HepG2 (cell line): ENCODE measurements at regions not wholly inside any gene's neighbourhood (a gene's known extent, or its start where the extent isn't known, plus 50 kb on each side); places are given as distances from the start of the nearest gene placed in this dataset.
"Not testable (repeated sequence)": the region's sequence is repeated elsewhere in the genome, so short reads cannot be mapped to it uniquely, and the experiment has no call there.

Experiments
- ATAC-seq: fragments of 200-7000 bp; cut with Tn5 transposase; 3 replicates; pipeline ENCODE4 v1.9.1; 2020; ENCODE audit warnings: mild to moderate bottlenecking, moderate library complexity
- BruUV-seq: library from RNA; stranded (reverse); fragments of 400-500 nt; replicated peaks from 2 replicates; lab custom pipeline; 2021; lab: Mats Ljungman, UMichigan
- CTCF ChIA-PET: fragments of 300-600 bp; formaldehyde crosslinking; extraction: SDS; loops from one replicate; lab custom pipeline; 2021; ENCODE audit warnings: low total read pairs, inconsistent platforms, low intra/inter-chr PET ratio; lab: Yijun Ruan, JAX
- POLR2A ChIA-PET: fragments of 350-600 bp; sonication (Branson Sonifier 250); formaldehyde crosslinking; loops from one replicate; lab custom pipeline; 2020; ENCODE audit warnings: antibody characterized with exemption, inconsistent platforms; lab: Yijun Ruan, JAX
- DNase-seq: peaks from one replicate; pipeline ENCODE4 v3.0.0-alpha.2; 2015; ENCODE audit warnings: low spot score
- FAIRE-seq: peaks from 3 replicates; lab custom pipeline; 2011; peaks lifted over from hg19 to GRCh38; lab: Jason Lieb, UNC
- H2AFZ ChIP-seq: one replicate; pipeline ENCODE4 v1.6.1; 2011; ENCODE audit warnings: low read length, inconsistent platforms
- H3K27ac ChIP-seq: fragments of 300-600 bp; 3 replicates; pipeline ENCODE4 v1.8.0; 2011; ENCODE audit warnings: mixed run types, mild to moderate bottlenecking, mixed read lengths, low read length, inconsistent platforms; ENCODE audit not compliant: insufficient read depth; ENCODE audit errors: extremely low read length
- H3K27me3 ChIP-seq, 2 experiments: fragments of 200-600 bp in 1 of 2; 2 replicates in 1 of 2; 3 replicates in 1 of 2; pipeline versions ENCODE4 v1.6.0 to v1.8.0; 2011; ENCODE audit warnings: low read length in 2 of 2, mild to moderate bottlenecking in 2 of 2, moderate library complexity in 2 of 2, inconsistent platforms in 1 of 2; ENCODE audit not compliant: insufficient read depth in 2 of 2, control insufficient read depth in 1 of 2
- H3K36me3 ChIP-seq, 2 experiments: fragments of 200-600 bp in 1 of 2; replicated peaks in 1 of 2; 2 replicates in 1 of 2; 3 replicates in 1 of 2; pipeline versions ENCODE4 v1.5.1 to v1.8.0; 2011; ENCODE audit warnings: low read length in 2 of 2, inconsistent platforms in 1 of 2; ENCODE audit not compliant: insufficient read depth in 2 of 2, control insufficient read depth in 1 of 2
- H3K4me1 ChIP-seq: 2 replicates; pipeline ENCODE4 v1.5.1; 2012; ENCODE audit warnings: low read length, inconsistent platforms; ENCODE audit not compliant: insufficient read depth
- H3K4me2 ChIP-seq: 2 replicates; pipeline ENCODE4 v1.6.0; 2011; ENCODE audit warnings: low read depth, low read length, inconsistent platforms
- H3K4me3 ChIP-seq, 3 experiments: fragments of 200-600 bp in 1 of 3; sonication (generic), shearing (Covaris generic) in 1 of 3; replicated peaks in 1 of 3; 2 replicates each; pipeline ENCODE4 v1.5.1; 2011 to 2016; ENCODE audit warnings: low read length in 3 of 3, inconsistent platforms in 2 of 3, low read depth in 2 of 3, mild to moderate bottlenecking in 2 of 3, control low read depth in 1 of 3, mixed read lengths in 1 of 3; ENCODE audit not compliant: insufficient read depth in 1 of 3
- H3K79me2 ChIP-seq: one replicate; pipeline ENCODE4 v1.6.1; 2011; ENCODE audit warnings: low read length, inconsistent platforms; ENCODE audit not compliant: insufficient read depth
- H3K9ac ChIP-seq: 2 replicates; pipeline ENCODE4 v1.6.0; 2011; ENCODE audit warnings: mild to moderate bottlenecking, low read depth, low read length, inconsistent platforms; ENCODE audit not compliant: insufficient read depth
- H3K9me3 ChIP-seq: 2 replicates; pipeline ENCODE4 v1.5.1; 2012; ENCODE audit warnings: mild to moderate bottlenecking, low read length
- H4K20me1 ChIP-seq: 2 replicates; pipeline ENCODE4 v1.6.0; 2011; ENCODE audit warnings: inconsistent platforms, mild to moderate bottlenecking, low read length, moderate library complexity; ENCODE audit not compliant: insufficient read depth
- MAZ ChIP-seq, 2 experiments: sonication (generic) in 1 of 2; formaldehyde crosslinking in 1 of 2; IDR thresholded peaks; 2 replicates each; pipeline versions ENCODE4 v1.5.0 to v1.6.1; 2012 to 2020; ENCODE audit warnings: low read depth in 2 of 2, mild to moderate bottlenecking in 2 of 2, borderline replicate concordance in 1 of 2, improper control_type of control experiment in 1 of 2, low read length in 1 of 2, missing genetic modification reagents in 1 of 2, moderate library complexity in 1 of 2
- ZNF550 ChIP-seq: sonication (generic); formaldehyde crosslinking; IDR thresholded peaks from 2 replicates; pipeline ENCODE4 v1.4.0; 2020; ENCODE audit warnings: mild to moderate bottlenecking, missing genetic modification reagents, borderline replicate concordance
- WGBS: methylation state at CpG from one replicate; pipeline ENCODE4 v1.1.6; 2017; ENCODE audit warnings: low lambda C conversion rate; 5-methylcytosine and 5-hydroxymethylcytosine counted together
- in situ Hi-C: cut with HindIII; loops from 2 replicates; pipeline ENCODE4 v1.10.0; 2017; ENCODE audit warnings: low pct_unique_long_range_greater_than_20kb; ENCODE audit not compliant: extremely low pct_ligation_motif_present
- intact Hi-C: fragments of 100-400 bp; cut with micrococcal nuclease; formaldehyde crosslinking; loops from one replicate; pipeline ENCODE4 v1.10.0; 2022; ENCODE audit not compliant: unreplicated experiment
- TF ChIP-seq, protein P1 (sequence below): sonication (generic); formaldehyde crosslinking; IDR thresholded peaks from 2 replicates; pipeline ENCODE4 v1.8.0; 2022; ENCODE audit warnings: missing genetic modification reagents, mild to moderate bottlenecking, moderate library complexity, borderline replicate concordance

DNA sequence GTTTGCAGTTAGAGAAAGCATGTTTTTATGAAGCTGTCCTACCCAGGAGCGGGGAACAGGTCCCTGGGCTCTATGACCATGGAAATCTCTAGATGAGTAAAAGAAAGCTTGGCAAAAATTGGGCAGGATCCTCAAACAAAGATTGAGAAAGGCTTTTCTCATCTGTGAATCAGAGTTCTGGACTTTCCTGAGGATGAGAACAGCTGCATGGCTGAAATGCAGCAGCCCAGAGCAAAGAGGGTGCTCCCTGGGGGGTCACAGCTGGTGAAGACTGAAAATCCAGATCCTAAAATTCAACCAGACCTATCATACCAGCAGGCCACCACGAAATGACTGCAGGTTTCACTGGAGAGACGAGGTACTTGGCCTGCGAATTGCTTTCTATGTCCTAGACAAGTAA lies 65.7 kb upstream of the APP start:
- 1% methylated on average over 4 of the region's 4 CpGs for WGBS
- DNase-seq (no peak), FAIRE-seq (no peak), ATAC-seq (no peak)
- Histone ChIP-seq H4K20me1 (no peaks in the 10 kb centered on the region), H3K4me3 (no peak overlapping the region), H3K36me3 (no peaks in the 10 kb centered on the region), H3K27me3 (no peaks in the 10 kb centered on the region; a peak in 1 of 5 replicates), H3K79me2 (no peaks in the 10 kb centered on the region), H3K9ac (no peak overlapping the region), H3K4me1 (no peaks in the 10 kb centered on the region), H3K27ac (no peak overlapping the region), H3K4me2 (no peak overlapping the region), H3K9me3 (no peaks in the 10 kb centered on the region; the same call in 1 of the 2 replicates), H2AFZ (no peak overlapping the region)
- BruUV-seq: no TSS peak
- intact Hi-C loops (no loop called here), in situ Hi-C loops (no loop called here)
- TF ChIP-seq ZNF550: no peak
- TF ChIP-seq, protein P1, sequence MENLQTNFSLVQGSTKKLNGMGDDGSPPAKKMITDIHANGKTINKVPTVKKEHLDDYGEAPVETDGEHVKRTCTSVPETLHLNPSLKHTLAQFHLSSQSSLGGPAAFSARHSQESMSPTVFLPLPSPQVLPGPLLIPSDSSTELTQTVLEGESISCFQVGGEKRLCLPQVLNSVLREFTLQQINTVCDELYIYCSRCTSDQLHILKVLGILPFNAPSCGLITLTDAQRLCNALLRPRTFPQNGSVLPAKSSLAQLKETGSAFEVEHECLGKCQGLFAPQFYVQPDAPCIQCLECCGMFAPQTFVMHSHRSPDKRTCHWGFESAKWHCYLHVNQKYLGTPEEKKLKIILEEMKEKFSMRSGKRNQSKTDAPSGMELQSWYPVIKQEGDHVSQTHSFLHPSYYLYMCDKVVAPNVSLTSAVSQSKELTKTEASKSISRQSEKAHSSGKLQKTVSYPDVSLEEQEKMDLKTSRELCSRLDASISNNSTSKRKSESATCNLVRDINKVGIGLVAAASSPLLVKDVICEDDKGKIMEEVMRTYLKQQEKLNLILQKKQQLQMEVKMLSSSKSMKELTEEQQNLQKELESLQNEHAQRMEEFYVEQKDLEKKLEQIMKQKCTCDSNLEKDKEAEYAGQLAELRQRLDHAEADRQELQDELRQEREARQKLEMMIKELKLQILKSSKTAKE: no peak
- TF ChIP-seq MAZ (IDR thresholded peaks at IDR 0.05; ENCODE audit: borderline replicate concordance, low read depth, low read length): no peak
- TF ChIP-seq MAZ (CRISPR knock-in tag; IDR thresholded peaks at IDR 0.05; ENCODE audit: low read depth): no peak
- ChIA-PET CTCF (no interaction called here), POLR2A (no interaction called here)

DNA sequence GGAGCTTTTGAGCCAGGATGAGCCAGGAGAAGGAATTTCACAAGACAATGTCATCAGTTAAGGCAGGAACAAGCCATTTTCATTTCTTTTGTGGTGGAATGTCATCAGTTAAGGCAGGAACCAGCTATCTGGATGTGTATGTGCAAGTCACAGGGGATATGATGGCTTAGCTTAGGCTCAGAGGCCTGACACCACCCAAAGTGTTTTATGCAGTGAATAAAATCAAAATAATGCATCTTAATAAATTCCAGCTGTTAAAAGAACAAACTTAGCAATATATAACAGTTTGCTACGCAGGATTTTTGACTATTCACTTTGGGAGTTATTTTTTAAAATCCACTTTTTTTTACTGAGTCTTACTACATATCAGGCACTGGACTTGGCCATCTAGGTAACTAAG lies 62.7 kb upstream of the APP start:
- ATAC-seq, DNase-seq, H3K4me2 ChIP-seq, CTCF ChIA-PET, H4K20me1 ChIP-seq, intact Hi-C loops, POLR2A ChIA-PET, H3K9ac ChIP-seq, H3K4me1 ChIP-seq, H3K27ac ChIP-seq, FAIRE-seq, H3K9me3 ChIP-seq, H2AFZ ChIP-seq, BruUV-seq, H3K79me2 ChIP-seq, H3K27me3 ChIP-seq, in situ Hi-C loops, H3K36me3 ChIP-seq, H3K4me3 ChIP-seq: not testable (repeated sequence)
- WGBS: 0% methylated on average over 1 of the region's 1 CpG

DNA sequence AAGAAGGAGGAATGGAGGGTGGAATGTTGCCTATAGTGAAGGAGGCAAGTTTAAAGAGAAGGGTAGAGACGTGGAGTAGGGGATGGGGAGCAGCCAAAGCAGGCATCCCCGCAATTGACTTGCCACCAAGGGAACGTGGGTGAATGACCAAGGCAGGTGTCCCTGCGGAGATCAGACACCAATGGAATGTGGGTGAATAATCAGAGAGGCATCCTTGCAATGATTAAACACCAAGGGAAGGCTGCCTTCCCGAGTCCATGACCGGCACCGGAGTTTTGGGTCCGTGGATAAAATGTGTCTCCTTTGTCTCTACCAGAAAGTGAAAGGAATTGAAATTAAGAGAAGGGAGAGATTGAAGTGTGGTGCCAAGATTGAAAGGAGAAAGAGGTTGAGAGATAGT lies 61.9 kb upstream of the APP start:
- H2AFZ ChIP-seq, H3K9me3 ChIP-seq, DNase-seq, H3K36me3 ChIP-seq, H3K4me2 ChIP-seq, intact Hi-C loops, H4K20me1 ChIP-seq, POLR2A ChIA-PET, H3K4me1 ChIP-seq, CTCF ChIA-PET, BruUV-seq, H3K9ac ChIP-seq, ATAC-seq, H3K4me3 ChIP-seq, H3K27me3 ChIP-seq, FAIRE-seq, in situ Hi-C loops, H3K79me2 ChIP-seq, H3K27ac ChIP-seq: not testable (repeated sequence)
- WGBS: 34% methylated on average over 8 of the region's 8 CpGs
